ENCODE measurements at regions not wholly inside any gene's neighbourhood (a gene's known extent, or its start where the extent isn't known, plus 50 kb on each side); places are given as distances from the start of the nearest gene placed in this dataset.
"Not testable (repeated sequence)": the region's sequence is repeated elsewhere in the genome, so short reads cannot be mapped to it uniquely, and the experiment has no call there.

DNA sequence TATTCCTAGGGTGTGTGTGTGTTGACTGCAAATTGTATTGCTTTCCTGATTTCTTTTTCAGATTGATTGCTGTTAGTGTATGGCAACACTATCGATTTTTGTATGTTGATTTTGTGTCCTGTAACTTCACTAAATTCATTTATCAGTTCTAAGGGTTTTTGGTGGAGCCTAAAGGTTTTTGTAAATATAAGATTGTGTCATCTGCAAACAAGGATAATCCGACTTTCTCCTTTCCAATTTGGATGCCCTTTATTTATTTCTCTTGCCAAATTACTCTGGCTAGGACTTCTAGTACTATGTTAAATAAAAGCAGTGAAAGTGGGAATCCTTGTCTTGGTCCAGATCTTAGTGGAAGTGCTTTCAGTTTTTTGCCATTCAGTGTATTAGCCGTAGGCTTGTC lies 340.9 kb upstream of the KLF4 start:
- Histone ChIP-seq H3K4me1 (ENCODE audit: control insufficient read depth, low read length) (no peaks in the 10 kb centered on the region), H3K27me3 (ENCODE audit: control insufficient read depth, low read length) (no peaks in the 10 kb centered on the region), H3K4me3 (ENCODE audit: low read length) (no peak overlapping the region), H3K36me3 (ENCODE audit: control insufficient read depth, low read length) (no peaks in the 10 kb centered on the region), H3F3A (ENCODE audit: control insufficient read depth, insufficient read depth) (no peaks in the 10 kb centered on the region), H3K9me3 (ENCODE audit: control insufficient read depth, insufficient read depth, low read length) (no peaks in the 10 kb centered on the region; the same call in 1 of the 2 replicates), H3K9me2 (replicated peaks; ENCODE audit: control insufficient read depth, low read length) (no peaks in the 10 kb centered on the region), H3K79me2 (ENCODE audit: control insufficient read depth, low read length) (no peaks in the 10 kb centered on the region), H4K20me1 (ENCODE audit: control insufficient read depth, insufficient read depth, low read depth, low read length) (no peaks in the 10 kb centered on the region), H3K4me2 (ENCODE audit: low read length) (no peak overlapping the region), H3K27ac (ENCODE audit: low read depth, low read length) (no peak overlapping the region)
- TF ChIP-seq CTCF (IDR thresholded peaks at IDR 0.05; ENCODE audit: low read depth, low read length, poor library complexity, severe bottlenecking) (no peak), EZH2phosphoT487 (IDR thresholded peaks at IDR 0.05; ENCODE audit: borderline replicate concordance, low read length) (no peak)

DNA sequence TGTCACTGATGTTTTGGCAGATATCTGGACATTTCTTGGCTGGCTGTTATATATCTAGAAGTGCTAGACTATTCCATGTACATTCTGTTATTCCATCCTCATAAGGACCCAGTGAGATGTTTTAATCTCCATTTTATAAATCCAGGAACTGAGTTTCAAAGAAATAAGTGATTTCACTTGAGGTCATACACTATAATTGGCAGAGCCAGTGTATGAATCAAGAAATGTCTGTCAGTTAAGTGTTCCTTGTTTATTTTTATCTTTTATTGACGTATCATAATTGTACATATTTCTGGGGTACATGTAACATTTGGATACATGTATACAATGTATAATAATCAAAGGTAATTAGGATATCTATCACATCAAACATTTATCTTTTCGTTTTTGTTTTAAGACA lies 338.3 kb upstream of the KLF4 start:
- H3F3A ChIP-seq (ENCODE audit: control insufficient read depth, insufficient read depth) = no peaks in the 10 kb centered on the region
- no peaks in the 10 kb centered on the region for H3K4me1 ChIP-seq (ENCODE audit: control insufficient read depth, low read length)
- H3K4me2 ChIP-seq (ENCODE audit: low read length) = no peak overlapping the region
- H3K9me3 ChIP-seq (ENCODE audit: control insufficient read depth, insufficient read depth, low read length) = no peaks in the 10 kb centered on the region; the same call in 1 of the 2 replicates
- H3K27me3 ChIP-seq (ENCODE audit: control insufficient read depth, low read length) = no peaks in the 10 kb centered on the region
- H3K27ac ChIP-seq (ENCODE audit: low read depth, low read length) = no peak overlapping the region
- H3K4me3 ChIP-seq (ENCODE audit: low read length) = no peak overlapping the region
- no peaks in the 10 kb centered on the region for H3K36me3 ChIP-seq (ENCODE audit: control insufficient read depth, low read length)
- TF ChIP-seq CTCF (IDR thresholded peaks at IDR 0.05; ENCODE audit: low read depth, low read length, poor library complexity, severe bottlenecking) = no peak
- no peak for TF ChIP-seq EZH2phosphoT487 (IDR thresholded peaks at IDR 0.05; ENCODE audit: borderline replicate concordance, low read length)
- no peaks in the 10 kb centered on the region for H4K20me1 ChIP-seq (ENCODE audit: control insufficient read depth, insufficient read depth, low read depth, low read length)
- H3K9me2 ChIP-seq (replicated peaks; ENCODE audit: control insufficient read depth, low read length) = no peaks in the 10 kb centered on the region
- H3K79me2 ChIP-seq (ENCODE audit: control insufficient read depth, low read length) = no peaks in the 10 kb centered on the region

- Histone ChIP-seq H3F3A (ENCODE audit: control insufficient read depth, insufficient read depth) (no peaks in the 10 kb centered on the region), H3K4me2 (ENCODE audit: low read length) (no peak overlapping the region), H3K4me1 (ENCODE audit: control insufficient read depth, low read length) (no peaks in the 10 kb centered on the region), H4K20me1 (ENCODE audit: control insufficient read depth, insufficient read depth, low read depth, low read length) (no peaks in the 10 kb centered on the region), H3K27ac (ENCODE audit: low read depth, low read length) (no peak overlapping the region), H3K9me2 (replicated peaks; ENCODE audit: control insufficient read depth, low read length) (no peaks in the 10 kb centered on the region), H3K4me3 (ENCODE audit: low read length) (no peak overlapping the region), H3K9me3 (ENCODE audit: control insufficient read depth, insufficient read depth, low read length) (no peaks in the 10 kb centered on the region), H3K36me3 (ENCODE audit: control insufficient read depth, low read length) (no peaks in the 10 kb centered on the region), H3K79me2 (ENCODE audit: control insufficient read depth, low read length) (no peaks in the 10 kb centered on the region), H3K27me3 (ENCODE audit: control insufficient read depth, low read length) (no peaks in the 10 kb centered on the region)
- no peak for TF ChIP-seq EZH2phosphoT487 (IDR thresholded peaks at IDR 0.05; ENCODE audit: borderline replicate concordance, low read length)
- no peak for TF ChIP-seq CTCF (IDR thresholded peaks at IDR 0.05; ENCODE audit: low read depth, low read length, poor library complexity, severe bottlenecking)
These were observed 337.7 kb upstream of the KLF4 start for GRCh38 chr9:107827304-107827703.

GRCh38 chr9:107826688-107826983 lies 337.1 kb upstream of the KLF4 start:
- H3K9me2 ChIP-seq (replicated peaks; ENCODE audit: control insufficient read depth, low read length); H3K4me2 ChIP-seq (ENCODE audit: low read length); H3K27me3 ChIP-seq (ENCODE audit: control insufficient read depth, low read length); H3K4me1 ChIP-seq (ENCODE audit: control insufficient read depth, low read length); H3F3A ChIP-seq (ENCODE audit: control insufficient read depth, insufficient read depth); H3K9me3 ChIP-seq (ENCODE audit: control insufficient read depth, insufficient read depth, low read length); H3K79me2 ChIP-seq (ENCODE audit: control insufficient read depth, low read length); H3K4me3 ChIP-seq (ENCODE audit: low read length); H3K36me3 ChIP-seq (ENCODE audit: control insufficient read depth, low read length); H4K20me1 ChIP-seq (ENCODE audit: control insufficient read depth, insufficient read depth, low read depth, low read length); H3K27ac ChIP-seq (ENCODE audit: low read depth, low read length): not testable (repeated sequence)
